GM18507 (cell line): ENCODE measurements at regions not wholly inside any gene's neighbourhood (a gene's known extent, or its start where the extent isn't known, plus 50 kb on each side); places are given as distances from the start of the nearest gene placed in this dataset.
"Not testable (repeated sequence)": the region's sequence is repeated elsewhere in the genome, so short reads cannot be mapped to it uniquely, and the experiment has no call there.

Experiments
- DNase-seq: peaks from one replicate; pipeline ENCODE4 v3.0.0; 2011; ENCODE audit warnings: low read depth; ENCODE audit not compliant: insufficient read length; ENCODE audit errors: extremely low spot score
- FAIRE-seq: peaks from 2 replicates; lab custom pipeline; 2011; peaks lifted over from hg19 to GRCh38; lab: Jason Lieb, UNC

- DNase-seq (no peak), FAIRE-seq (no peak)
Observed at GRCh38 chr6:119814609-119815400, 465.2 kb upstream of the MAN1A1 start.

GRCh38 chr6:119802464-119802863 lies 452.9 kb upstream of the MAN1A1 start:
- DNase-seq (no peak), FAIRE-seq (no peak)

- FAIRE-seq, result no peak
- DNase-seq, result no peak
Observed at GRCh38 chr6:119801056-119801455, 451.5 kb upstream of the MAN1A1 start.

- DNase-seq, result no peak
- no peak for FAIRE-seq
Observed at GRCh38 chr6:119800526-119800925, 451.0 kb upstream of the MAN1A1 start.

- FAIRE-seq, result no peak
- DNase-seq, result no peak
Observed at GRCh38 chr6:119799596-119800509, 450.3 kb upstream of the MAN1A1 start.

- no peak for DNase-seq
- FAIRE-seq, result no peak
Observed at GRCh38 chr6:119791736-119792135, 442.2 kb upstream of the MAN1A1 start.

- no peak for FAIRE-seq
- DNase-seq, result no peak
Observed at GRCh38 chr6:119781365-119781764, 431.8 kb upstream of the MAN1A1 start.

- DNase-seq (no peak), FAIRE-seq (no peak)
Observed at GRCh38 chr6:119768201-119768600, 418.6 kb upstream of the MAN1A1 start.

- DNase-seq, result no peak
- FAIRE-seq, result no peak
Observed at GRCh38 chr6:119764927-119765681, 415.5 kb upstream of the MAN1A1 start.

- no peak for DNase-seq
- no peak for FAIRE-seq
Observed at GRCh38 chr6:119760046-119760445, 410.5 kb upstream of the MAN1A1 start.

GRCh38 chr6:119758385-119758784 lies 408.8 kb upstream of the MAN1A1 start:
- DNase-seq, result no peak
- no peak for FAIRE-seq

GRCh38 chr6:119757467-119757866 lies 407.9 kb upstream of the MAN1A1 start:
- DNase-seq (no peak), FAIRE-seq (no peak)

- DNase-seq (no peak), FAIRE-seq (no peak)
Observed at GRCh38 chr6:119749335-119749734, 399.8 kb upstream of the MAN1A1 start.

GRCh38 chr6:119748535-119748934 lies 399.0 kb upstream of the MAN1A1 start:
- DNase-seq, FAIRE-seq: not testable (repeated sequence)

GRCh38 chr6:119742188-119742803 lies 392.7 kb upstream of the MAN1A1 start:
- DNase-seq (no peak), FAIRE-seq (peak; percentile 57)

- DNase-seq (no peak), FAIRE-seq (no peak)
Observed at GRCh38 chr6:119739769-119740168, 390.2 kb upstream of the MAN1A1 start.

- no peak for DNase-seq
- no peak for FAIRE-seq
Observed at GRCh38 chr6:119738425-119738824, 388.9 kb upstream of the MAN1A1 start.

- FAIRE-seq (no peak), DNase-seq (no peak)
Observed at GRCh38 chr6:119736296-119737021, 386.9 kb upstream of the MAN1A1 start.

GRCh38 chr6:119735530-119735929 lies 386.0 kb upstream of the MAN1A1 start:
- FAIRE-seq (no peak), DNase-seq (no peak)
